ENCODE measurements at regions not wholly inside any gene's neighbourhood (a gene's known extent, or its start where the extent isn't known, plus 50 kb on each side); places are given as distances from the start of the nearest gene placed in this dataset.

GRCh38 chr19:31112158-31112557, 237.1 kb downstream of the TSHZ3 start:
- H3K4me3 ChIP-seq (ENCODE audit: control insufficient read depth, low read depth, low read length): no peak overlapping the region
- no peak for TF ChIP-seq CTCF (IDR thresholded peaks at IDR 0.05; ENCODE audit: control insufficient read depth, insufficient read depth, low read depth, low read length, missing control alignments)
- no peak for DNase-seq (ENCODE audit: low read depth)

- no peak for TF ChIP-seq CTCF (IDR thresholded peaks at IDR 0.05; ENCODE audit: control insufficient read depth, insufficient read depth, low read depth, low read length, missing control alignments)
- DNase-seq (ENCODE audit: low read depth): no peak
Measured at GRCh38 chr19:31111741-31112140, 237.5 kb downstream of the TSHZ3 start.

GRCh38 chr19:31110336-31110735, 238.9 kb downstream of the TSHZ3 start:
- no peak overlapping the region for H3K4me3 ChIP-seq (ENCODE audit: control insufficient read depth, low read depth, low read length)
- peak; percentile 75 for TF ChIP-seq CTCF (IDR thresholded peaks at IDR 0.05; ENCODE audit: control insufficient read depth, insufficient read depth, low read depth, low read length, missing control alignments)
- peak; percentile 27 for DNase-seq (ENCODE audit: low read depth)

More at GRCh38 chr19:31111741-31112140, 237.5 kb downstream of the TSHZ3 start:
- H3K4me3 ChIP-seq (ENCODE audit: control insufficient read depth, low read depth, low read length): no peak overlapping the region

GRCh38 chr19:31109636-31110035, 239.6 kb downstream of the TSHZ3 start:
- no peak for DNase-seq (ENCODE audit: low read depth)
- H3K4me3 ChIP-seq (ENCODE audit: control insufficient read depth, low read depth, low read length): no peak overlapping the region
- TF ChIP-seq CTCF (IDR thresholded peaks at IDR 0.05; ENCODE audit: control insufficient read depth, insufficient read depth, low read depth, low read length, missing control alignments): no peak

GRCh38 chr19:31107096-31107495, 242.1 kb downstream of the TSHZ3 start:
- DNase-seq (ENCODE audit: low read depth): no peak
- TF ChIP-seq CTCF (IDR thresholded peaks at IDR 0.05; ENCODE audit: control insufficient read depth, insufficient read depth, low read depth, low read length, missing control alignments): no peak
- no peak overlapping the region for H3K4me3 ChIP-seq (ENCODE audit: control insufficient read depth, low read depth, low read length)

GRCh38 chr19:31105761-31106160, 243.5 kb downstream of the TSHZ3 start:
- no peak for TF ChIP-seq CTCF (IDR thresholded peaks at IDR 0.05; ENCODE audit: control insufficient read depth, insufficient read depth, low read depth, low read length, missing control alignments)
- no peak overlapping the region for H3K4me3 ChIP-seq (ENCODE audit: control insufficient read depth, low read depth, low read length)
- DNase-seq (ENCODE audit: low read depth): no peak

- H3K4me3 ChIP-seq (ENCODE audit: control insufficient read depth, low read depth, low read length): no peak overlapping the region
- TF ChIP-seq CTCF (IDR thresholded peaks at IDR 0.05; ENCODE audit: control insufficient read depth, insufficient read depth, low read depth, low read length, missing control alignments): no peak
- no peak for DNase-seq (ENCODE audit: low read depth)
Measured at GRCh38 chr19:31104451-31104850, 244.8 kb downstream of the TSHZ3 start.
